ENCODE measurements at regions not wholly inside any gene's neighbourhood (a gene's known extent, or its start where the extent isn't known, plus 50 kb on each side); places are given as distances from the start of the nearest gene placed in this dataset.

- no peak overlapping the region for H3K4me3 Mint-ChIP-seq
- no peaks in the 10 kb centered on the region for H3K36me3 Mint-ChIP-seq (ENCODE audit: low read depth)
- no peak for DNase-seq
- no peaks in the 10 kb centered on the region for H3K27me3 Mint-ChIP-seq (ENCODE audit: insufficient read depth)
- no peak overlapping the region for H3K27ac Mint-ChIP-seq
- TF ChIP-seq CTCF (IDR thresholded peaks at IDR 0.05), result no peak
- no peaks in the 10 kb centered on the region for H3K9me3 Mint-ChIP-seq
- peaks cover 6% of the 10 kb centered on the region; the same call in 1 of the 2 replicates for H3K4me1 Mint-ChIP-seq (ENCODE audit: low read depth)
These were observed 904.0 kb upstream of the CDH2 start for GRCh38 chr18:29080946-29081345.

DNA sequence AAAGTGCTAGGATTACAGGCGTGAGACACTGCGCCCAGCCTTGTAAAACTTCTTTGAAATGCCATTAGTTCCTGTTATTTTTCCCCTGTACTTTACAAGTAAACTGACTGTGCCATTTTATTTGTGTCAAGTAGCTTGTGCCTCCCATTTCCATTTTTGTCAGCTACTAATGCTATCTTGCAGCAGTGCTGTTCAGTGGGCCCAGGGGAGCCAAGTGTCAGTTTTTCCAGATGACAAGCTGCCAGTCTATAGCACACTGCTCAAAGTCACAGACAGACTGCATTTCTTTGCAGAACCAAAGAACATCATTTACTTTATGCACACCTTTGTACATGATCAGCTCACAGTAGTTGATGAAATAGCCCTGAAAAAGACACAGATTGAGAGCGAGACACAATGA, 901.3 kb upstream of the CDH2 start:
- H3K9me3 Mint-ChIP-seq, result no peaks in the 10 kb centered on the region
- H3K27ac Mint-ChIP-seq, result no peak overlapping the region
- no peaks in the 10 kb centered on the region for H3K27me3 Mint-ChIP-seq (ENCODE audit: insufficient read depth)
- no peak for DNase-seq
- H3K36me3 Mint-ChIP-seq (ENCODE audit: low read depth), result no peaks in the 10 kb centered on the region
- H3K4me3 Mint-ChIP-seq, result no peak overlapping the region
- no peaks in the 10 kb centered on the region for H3K4me1 Mint-ChIP-seq (ENCODE audit: low read depth)
- TF ChIP-seq CTCF (IDR thresholded peaks at IDR 0.05), result no peak

- no peaks in the 10 kb centered on the region for H3K36me3 Mint-ChIP-seq (ENCODE audit: low read depth)
- no peaks in the 10 kb centered on the region for H3K9me3 Mint-ChIP-seq
- H3K4me1 Mint-ChIP-seq (ENCODE audit: low read depth), result no peaks in the 10 kb centered on the region
- H3K4me3 Mint-ChIP-seq, result no peak overlapping the region
- no peaks in the 10 kb centered on the region for H3K27me3 Mint-ChIP-seq (ENCODE audit: insufficient read depth)
- TF ChIP-seq CTCF (IDR thresholded peaks at IDR 0.05), result no peak
- no peak overlapping the region for H3K27ac Mint-ChIP-seq
- DNase-seq, result no peak
These were observed 900.4 kb upstream of the CDH2 start for GRCh38 chr18:29077344-29077743.

DNA sequence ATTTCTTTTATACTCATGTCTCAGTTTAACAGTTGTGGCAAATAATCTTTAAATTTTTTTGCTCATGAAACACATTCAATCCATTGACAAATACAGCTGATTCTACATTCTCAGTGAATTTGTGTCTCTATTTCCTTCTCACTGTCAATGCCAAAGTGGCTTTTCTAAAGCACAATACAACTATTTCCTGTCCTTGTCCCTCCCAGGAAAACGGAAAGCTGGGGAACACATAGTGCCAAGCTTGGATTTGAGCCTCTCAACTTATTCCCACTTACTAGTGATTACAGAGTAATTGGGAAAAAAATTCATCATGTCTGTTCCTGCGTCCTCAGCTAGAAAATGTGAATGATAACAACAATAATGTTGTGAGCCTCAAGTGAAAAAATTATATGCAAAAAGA, 899.7 kb upstream of the CDH2 start:
- no peak overlapping the region for H3K4me3 Mint-ChIP-seq
- TF ChIP-seq CTCF (IDR thresholded peaks at IDR 0.05), result no peak
- H3K36me3 Mint-ChIP-seq (ENCODE audit: low read depth), result no peaks in the 10 kb centered on the region

GRCh38 chr18:29074147-29074546, 897.2 kb upstream of the CDH2 start:
- Mint-ChIP-seq H3K36me3 (ENCODE audit: low read depth) (no peaks in the 10 kb centered on the region), H3K27ac (no peak overlapping the region), H3K4me1 (ENCODE audit: low read depth) (no peaks in the 10 kb centered on the region), H3K9me3 (no peaks in the 10 kb centered on the region), H3K4me3 (no peak overlapping the region), H3K27me3 (ENCODE audit: insufficient read depth) (no peaks in the 10 kb centered on the region; the same call in 1 of the 2 replicates)
- no peak for DNase-seq
- TF ChIP-seq CTCF (IDR thresholded peaks at IDR 0.05), result no peak

More for the DNA sequence above, 899.7 kb upstream of the CDH2 start:
- Mint-ChIP-seq H3K27me3 (ENCODE audit: insufficient read depth) (no peaks in the 10 kb centered on the region), H3K9me3 (no peaks in the 10 kb centered on the region), H3K27ac (no peak overlapping the region), H3K4me1 (ENCODE audit: low read depth) (no peaks in the 10 kb centered on the region)
- no peak for DNase-seq

DNA sequence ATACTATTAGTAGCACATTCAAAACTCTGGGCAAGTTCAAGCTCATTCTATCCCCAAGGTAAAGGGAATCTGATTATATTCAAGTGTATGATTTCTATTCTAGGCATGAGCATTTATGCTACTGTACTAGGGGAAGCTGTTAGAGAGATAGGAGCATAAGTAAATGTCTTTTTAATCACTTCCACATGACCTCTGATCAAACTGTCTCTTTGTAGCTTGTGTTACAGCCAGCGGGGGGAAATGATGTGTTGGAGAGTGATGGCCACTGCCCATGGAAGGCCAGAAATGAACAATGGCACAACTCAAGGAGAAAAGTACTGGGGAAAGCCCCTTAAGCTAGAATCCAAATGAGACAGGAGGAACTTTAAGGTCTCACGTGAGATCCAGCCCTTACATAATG, 894.9 kb upstream of the CDH2 start:
- Mint-ChIP-seq H3K27me3 (ENCODE audit: insufficient read depth) (no peaks in the 10 kb centered on the region; the same call in 1 of the 2 replicates), H3K36me3 (ENCODE audit: low read depth) (no peaks in the 10 kb centered on the region), H3K27ac (no peak overlapping the region), H3K4me1 (ENCODE audit: low read depth) (no peaks in the 10 kb centered on the region; the same call in 1 of the 2 replicates), H3K9me3 (no peaks in the 10 kb centered on the region), H3K4me3 (no peak overlapping the region)
- TF ChIP-seq CTCF (IDR thresholded peaks at IDR 0.05), result no peak
- DNase-seq, result no peak

Measured in HFFc6 (cell line).